Activated CD8-positive, alpha-beta memory T cell treated with anti-CD3 and anti-CD28 coated beads, Interleukin-2, amount 50 U/mL, for 48 hours (primary cell): ENCODE measurements at regions not wholly inside any gene's neighbourhood (a gene's known extent, or its start where the extent isn't known, plus 50 kb on each side); places are given as distances from the start of the nearest gene placed in this dataset.

Source experiments
- DNase-seq: peaks from one replicate; pipeline ENCODE4 v3.0.0-alpha.2; 2020

DNA sequence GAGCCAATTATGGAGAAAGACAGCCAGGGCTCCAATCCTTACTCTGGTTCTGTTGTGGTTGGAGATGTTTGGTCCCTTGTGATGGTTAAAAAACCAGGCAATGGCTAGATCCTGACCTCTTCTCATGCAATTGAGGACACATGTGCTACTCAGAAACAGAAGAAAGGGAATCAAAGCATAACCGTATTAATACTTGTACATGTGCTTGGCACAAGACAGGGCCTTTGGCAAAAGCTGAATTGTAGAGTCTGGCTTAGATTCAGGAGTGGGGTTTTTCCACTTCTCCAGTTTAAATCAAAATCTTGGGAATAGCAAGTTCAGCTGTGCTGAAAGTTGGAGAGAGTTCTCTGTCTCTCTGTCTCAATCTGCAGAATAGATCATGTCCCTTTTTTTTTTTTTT lies 80.1 kb upstream of the E2F8 start:
- DNase-seq, result no peak

DNA sequence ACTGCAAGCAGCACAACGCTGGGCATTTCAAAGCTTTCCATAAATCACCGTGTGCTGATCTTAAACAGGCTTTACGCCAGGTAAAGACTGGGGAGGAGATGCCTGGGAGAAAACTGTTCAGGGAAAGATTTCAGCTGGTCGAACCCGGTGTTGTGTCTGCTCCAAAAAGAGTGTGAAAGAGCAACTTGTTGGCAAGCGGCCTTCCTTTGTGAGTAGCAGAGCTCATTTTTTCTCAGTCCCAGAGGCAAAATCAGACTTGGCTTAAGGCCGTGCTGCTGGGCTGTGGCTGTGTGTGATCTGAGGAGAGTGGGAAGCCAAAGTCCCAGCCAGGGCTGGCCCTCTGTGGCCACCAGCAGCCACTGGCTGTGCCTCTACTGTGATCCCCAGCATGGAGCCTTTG lies 75.7 kb upstream of the E2F8 start:
- no peak for DNase-seq

DNA sequence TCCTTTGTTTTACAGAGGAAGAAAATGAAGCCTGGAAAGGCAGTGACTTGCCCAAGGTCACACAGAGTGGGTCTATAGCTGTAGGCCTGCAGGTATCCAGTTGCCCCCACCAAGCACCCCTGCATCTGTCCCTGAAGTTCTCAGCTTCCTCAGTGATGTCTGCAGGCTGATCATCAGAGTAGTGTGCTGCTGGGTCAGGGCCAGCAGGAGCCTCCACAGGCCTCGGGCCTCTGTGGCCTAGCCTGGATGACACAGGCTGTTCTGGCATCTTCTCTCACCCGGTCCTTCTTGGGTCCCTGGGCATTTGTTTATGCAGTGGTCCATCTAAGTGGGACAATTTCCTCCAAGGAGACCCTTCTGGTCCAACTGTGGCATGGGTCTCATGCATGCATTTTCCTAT lies 74.8 kb upstream of the E2F8 start:
- DNase-seq, result no peak

DNA sequence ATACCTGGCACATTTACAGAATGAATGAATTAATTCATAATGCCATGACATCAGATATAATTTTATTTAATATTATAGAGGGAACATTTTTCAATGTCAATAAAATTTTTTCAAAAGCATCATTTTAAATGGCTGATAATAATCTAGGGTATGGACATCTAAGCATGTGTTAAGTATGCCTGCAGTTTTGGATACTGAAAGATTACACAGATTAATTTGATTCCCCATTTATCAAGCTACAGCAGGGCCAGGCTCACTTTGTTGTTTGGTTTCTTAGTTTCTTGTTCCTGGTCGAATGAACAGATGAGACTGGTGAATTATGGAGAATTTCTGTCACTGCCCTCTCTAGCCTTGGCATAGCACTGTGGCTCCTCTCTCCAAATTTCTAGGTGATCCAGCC lies 72.4 kb upstream of the E2F8 start:
- DNase-seq, result no peak

DNA sequence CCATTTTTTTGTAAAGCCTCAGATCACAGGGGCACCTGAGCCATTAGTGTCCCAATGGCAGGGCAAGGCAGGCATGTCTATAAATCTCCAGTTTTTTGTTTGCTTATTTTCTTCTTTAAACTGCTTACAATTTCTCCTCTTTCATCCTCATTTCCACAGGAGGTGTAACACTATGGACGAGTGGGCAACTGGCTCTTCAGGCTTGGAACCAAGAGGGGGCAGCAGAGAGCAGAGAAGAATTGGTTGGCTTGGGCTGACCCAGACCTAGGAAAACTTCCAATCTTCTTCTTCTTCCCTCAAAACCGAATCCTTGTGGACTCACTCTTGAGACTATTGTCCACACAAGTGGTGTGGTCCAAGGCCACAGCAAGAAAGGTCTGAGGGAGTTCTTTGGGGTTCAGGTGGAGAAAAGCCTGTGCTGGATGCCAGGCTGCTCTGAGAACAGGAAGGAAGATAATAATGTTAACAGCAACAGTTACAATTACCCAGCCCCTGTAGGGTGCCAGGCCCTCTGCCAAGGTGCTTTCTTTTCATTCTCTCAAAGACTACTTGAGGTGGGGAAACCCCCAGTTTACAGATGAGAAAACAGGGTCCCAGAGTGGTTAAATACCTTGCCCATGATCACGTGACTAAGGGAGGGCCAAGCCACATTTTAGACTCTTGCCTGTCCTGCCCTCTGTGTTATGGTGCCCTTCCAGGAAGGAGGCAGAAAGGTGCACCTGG lies 70.7 kb upstream of the E2F8 start:
- DNase-seq, result peak; percentile 80

DNA sequence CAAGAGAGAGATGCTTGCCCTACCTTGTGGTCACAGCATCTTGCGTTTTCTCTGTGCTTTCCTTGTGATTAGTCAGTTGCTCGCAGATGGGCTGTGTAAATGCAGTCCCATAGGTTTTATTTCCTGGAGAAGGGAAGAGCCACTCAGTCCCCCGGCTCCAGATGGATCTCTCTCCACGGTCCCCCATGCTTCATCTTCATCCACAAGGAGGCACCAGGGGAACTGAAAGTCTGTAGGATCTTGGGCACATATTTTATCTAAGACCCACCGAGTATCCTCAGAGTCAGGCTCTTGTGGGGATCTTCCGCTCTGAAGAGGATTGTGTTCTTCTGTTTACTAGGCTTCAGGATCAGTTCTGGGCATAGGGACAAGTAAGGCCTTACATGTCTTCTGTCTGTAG lies 66.8 kb upstream of the E2F8 start:
- DNase-seq, result no peak

DNA sequence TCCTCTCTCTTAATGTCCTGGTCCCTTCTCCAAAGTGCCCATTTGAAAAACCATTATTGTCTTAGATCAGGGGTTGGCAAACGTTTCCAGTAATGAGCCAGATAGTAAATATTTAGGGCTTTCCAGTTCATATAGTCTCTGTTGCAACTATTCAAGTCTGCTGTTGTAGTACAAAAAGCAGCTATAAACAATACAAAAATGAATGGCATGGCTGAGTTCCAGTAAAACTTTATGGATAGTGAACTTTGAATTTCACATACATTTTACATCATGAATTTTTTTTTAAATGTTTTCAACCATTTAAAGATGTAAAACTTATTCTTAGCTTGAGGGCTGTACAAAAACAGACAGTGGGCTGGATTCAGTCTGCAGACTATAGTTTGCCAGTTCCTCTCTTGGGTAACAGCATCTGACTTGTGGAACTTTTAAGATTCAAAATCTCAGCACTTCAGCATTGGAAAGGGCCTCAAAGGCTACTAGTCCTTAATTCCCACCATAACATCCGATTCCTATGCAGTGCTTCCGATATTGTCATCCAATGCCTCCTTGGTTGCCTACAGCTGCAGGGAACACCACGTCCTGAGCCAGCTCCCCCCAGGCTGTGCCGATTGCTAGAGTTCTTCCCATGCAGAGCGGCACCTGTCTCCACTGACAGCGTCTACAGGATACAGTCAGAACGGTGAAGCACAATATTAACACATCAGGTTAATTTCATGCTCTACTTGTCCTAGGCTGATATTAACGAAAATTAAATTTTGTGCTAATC lies 65.6 kb upstream of the E2F8 start:
- no peak for DNase-seq

DNA sequence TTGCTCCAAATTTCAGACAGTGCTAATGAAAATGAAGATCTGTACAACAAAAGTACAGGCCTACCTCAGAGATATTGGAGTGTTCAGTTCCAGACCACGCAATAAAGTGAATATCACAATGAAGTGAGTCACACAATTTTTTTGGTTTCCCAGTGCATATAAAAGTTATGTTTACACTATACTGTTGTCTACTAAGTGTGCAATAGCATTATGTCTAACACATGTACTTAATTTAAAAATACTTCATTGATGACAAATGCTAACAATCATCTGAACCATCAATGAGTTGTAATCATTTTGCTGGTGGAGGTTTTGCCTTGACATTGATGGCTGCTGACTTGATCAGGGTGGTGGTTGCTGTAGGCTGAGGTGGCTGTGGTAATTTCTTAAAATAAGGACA lies 60.6 kb upstream of the E2F8 start:
- no peak for DNase-seq

DNA sequence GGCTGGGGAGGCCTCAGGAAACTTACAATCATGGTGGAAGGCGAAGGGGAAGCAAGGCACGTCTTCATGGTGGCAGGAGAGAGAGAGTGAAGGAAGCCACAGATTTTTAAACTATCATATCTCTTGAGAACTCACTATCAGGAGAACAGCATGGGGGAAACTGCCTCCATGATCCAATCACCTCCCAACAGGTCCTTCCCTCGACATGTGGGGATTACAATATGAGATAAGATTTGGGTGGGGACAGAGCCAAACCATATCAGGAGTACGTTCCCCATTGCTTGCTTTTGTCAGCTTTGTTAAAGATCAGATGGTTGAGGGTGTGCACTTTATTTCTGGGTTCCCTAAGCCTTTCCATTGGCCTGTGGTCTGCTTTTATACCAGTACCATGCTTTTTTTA lies 53.7 kb upstream of the E2F8 start:
- DNase-seq, result no peak

DNA sequence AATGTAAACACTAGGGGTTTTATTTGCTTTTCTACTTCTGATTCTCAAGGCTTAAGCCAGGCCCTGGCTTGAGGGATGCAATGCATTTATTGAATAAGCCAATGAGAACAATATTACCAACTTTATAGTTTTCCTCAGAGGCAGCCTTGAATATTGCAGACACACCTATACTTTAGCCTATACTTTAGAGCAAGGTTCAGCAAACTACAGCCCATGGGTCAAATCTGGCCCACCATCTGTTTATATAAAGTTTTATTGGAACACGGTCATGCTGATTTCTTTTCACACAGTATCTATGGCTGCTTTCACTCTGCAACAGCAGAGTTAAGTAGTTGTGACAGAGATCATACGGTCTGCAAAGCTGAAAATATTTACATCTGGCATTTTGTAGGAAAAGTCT lies 50.3 kb upstream of the E2F8 start:
- no peak for DNase-seq
